ENCODE measurements at regions not wholly inside any gene's neighbourhood (a gene's known extent, or its start where the extent isn't known, plus 50 kb on each side); places are given as distances from the start of the nearest gene placed in this dataset.
"Not testable (repeated sequence)": the region's sequence is repeated elsewhere in the genome, so short reads cannot be mapped to it uniquely, and the experiment has no call there.

- DNase-seq (ENCODE audit: low read depth): peak; percentile 4
Measured at GRCh38 chr10:128178302-128178958, 52.2 kb upstream of the MKI67 start.

- DNase-seq (ENCODE audit: low read depth): no peak
Measured at GRCh38 chr10:128180843-128181242, 54.6 kb upstream of the MKI67 start.

GRCh38 chr10:128185627-128186026, 59.4 kb upstream of the MKI67 start:
- no peak for DNase-seq (ENCODE audit: low read depth)

GRCh38 chr10:128186959-128187787, 61.0 kb upstream of the MKI67 start:
- no peak for DNase-seq (ENCODE audit: low read depth)

GRCh38 chr10:128187788-128188185, 61.6 kb upstream of the MKI67 start:
- no peak for DNase-seq (ENCODE audit: low read depth)

GRCh38 chr10:128189176-128189575, 63.0 kb upstream of the MKI67 start:
- DNase-seq (ENCODE audit: low read depth): no peak

GRCh38 chr10:128191847-128192246, 65.6 kb upstream of the MKI67 start:
- no peak for DNase-seq (ENCODE audit: low read depth)

GRCh38 chr10:128201826-128202225, 75.6 kb upstream of the MKI67 start:
- not testable (repeated sequence) for DNase-seq (ENCODE audit: low read depth)

- no peak for DNase-seq (ENCODE audit: low read depth)
Measured at GRCh38 chr10:128203028-128203427, 76.8 kb upstream of the MKI67 start.

GRCh38 chr10:128205591-128205990, 79.4 kb upstream of the MKI67 start:
- not testable (repeated sequence) for DNase-seq (ENCODE audit: low read depth)

GRCh38 chr10:128206676-128207075, 80.5 kb upstream of the MKI67 start:
- no peak for DNase-seq (ENCODE audit: low read depth)

- DNase-seq (ENCODE audit: low read depth): no peak
Measured at GRCh38 chr10:128209862-128210214, 83.6 kb upstream of the MKI67 start.

- DNase-seq (ENCODE audit: low read depth): peak; percentile 8
Measured at GRCh38 chr10:128210215-128211063, 84.2 kb upstream of the MKI67 start.

GRCh38 chr10:128211064-128211504, 84.9 kb upstream of the MKI67 start:
- no peak for DNase-seq (ENCODE audit: low read depth)

GRCh38 chr10:128211953-128212727, 85.9 kb upstream of the MKI67 start:
- DNase-seq (ENCODE audit: low read depth): peak; percentile 33

- DNase-seq (ENCODE audit: low read depth): no peak
Measured at GRCh38 chr10:128213156-128213555, 86.9 kb upstream of the MKI67 start.

- no peak for DNase-seq (ENCODE audit: low read depth)
Measured at GRCh38 chr10:128215733-128216132, 89.5 kb upstream of the MKI67 start.

- DNase-seq (ENCODE audit: low read depth): no peak
Measured at GRCh38 chr10:128217136-128217535, 90.9 kb upstream of the MKI67 start.

GRCh38 chr10:128218161-128218560, 91.9 kb upstream of the MKI67 start:
- DNase-seq (ENCODE audit: low read depth): no peak

- DNase-seq (ENCODE audit: low read depth): no peak
Measured at GRCh38 chr10:128219295-128219694, 93.1 kb upstream of the MKI67 start.

- no peak for DNase-seq (ENCODE audit: low read depth)
Measured at GRCh38 chr10:128220021-128220420, 93.8 kb upstream of the MKI67 start.

GRCh38 chr10:128221117-128221516, 94.9 kb upstream of the MKI67 start:
- no peak for DNase-seq (ENCODE audit: low read depth)
